Left colon (tissue), 2 donors: ENCODE measurements at regions not wholly inside any gene's neighbourhood (a gene's known extent, or its start where the extent isn't known, plus 50 kb on each side); places are given as distances from the start of the nearest gene placed in this dataset.

Experiments
- ATAC-seq: fragments of 200-7000 bp; cut with Tn5 transposase; one replicate; pipeline ENCODE4 v1.9.1; 2020; ENCODE audit warnings: mild to moderate bottlenecking, moderate library complexity
- DNase-seq, 2 donors: peaks; one replicate each; pipeline ENCODE4 v3.0.0-alpha.2; 2020
- intact Hi-C, 2 donors: fragments of 100-400 bp; cut with DNase I in 1 of 2; cut with micrococcal nuclease in 1 of 2; formaldehyde crosslinking; loops; one replicate each; pipeline versions ENCODE4 v1.11.2 to v1.14.0; 2022; cut with DNase I, micrococcal nuclease
- donor health status: DM: no; HTN: no; CAD: no.
- donor health status: DM: yes; HTN: yes; CAD: no.

DNA sequence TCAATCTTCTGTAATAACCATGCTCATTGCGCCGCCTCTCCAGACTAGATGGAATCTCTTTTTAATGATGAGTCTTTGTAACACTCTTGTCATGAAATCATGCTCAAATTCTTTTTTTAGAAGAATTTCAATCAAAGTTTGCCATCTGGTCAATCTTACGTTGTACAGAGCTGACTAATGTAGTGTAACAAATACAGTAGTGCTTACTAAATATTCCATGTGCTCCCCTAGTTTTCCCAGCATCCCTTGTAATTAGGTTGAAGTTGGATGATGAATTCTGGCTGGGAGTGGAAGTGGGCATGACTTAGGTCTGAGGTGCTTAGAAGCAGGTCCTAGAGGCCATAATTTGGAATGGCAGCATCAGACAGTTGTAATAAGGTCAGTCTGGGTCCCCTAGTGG, 309.1 kb upstream of the SNX7 start:
- DNase-seq = no peak
- ATAC-seq = no peak
- intact Hi-C loops = no loop called here

DNA sequence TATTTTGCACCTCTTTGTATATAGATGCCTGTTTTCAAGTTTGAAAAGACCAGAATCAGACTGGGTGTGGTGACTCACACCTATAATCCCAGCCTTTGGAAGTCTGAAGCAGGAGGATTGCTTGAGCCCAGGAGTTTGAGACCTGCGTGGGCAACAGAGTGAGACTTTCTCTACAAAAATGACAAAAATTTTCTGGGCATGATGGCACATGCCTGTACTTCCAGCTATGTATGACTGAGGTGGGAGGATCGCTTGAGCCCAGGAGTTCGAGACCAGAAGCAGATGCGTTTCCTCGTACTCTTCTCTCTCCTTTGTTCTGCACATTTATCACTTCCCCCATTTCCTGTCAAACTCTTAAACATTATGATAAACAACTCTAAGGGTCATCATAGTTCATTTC, 310.0 kb upstream of the SNX7 start:
- intact Hi-C loops = no loop called here
- no peak for DNase-seq
- no peak for ATAC-seq

DNA sequence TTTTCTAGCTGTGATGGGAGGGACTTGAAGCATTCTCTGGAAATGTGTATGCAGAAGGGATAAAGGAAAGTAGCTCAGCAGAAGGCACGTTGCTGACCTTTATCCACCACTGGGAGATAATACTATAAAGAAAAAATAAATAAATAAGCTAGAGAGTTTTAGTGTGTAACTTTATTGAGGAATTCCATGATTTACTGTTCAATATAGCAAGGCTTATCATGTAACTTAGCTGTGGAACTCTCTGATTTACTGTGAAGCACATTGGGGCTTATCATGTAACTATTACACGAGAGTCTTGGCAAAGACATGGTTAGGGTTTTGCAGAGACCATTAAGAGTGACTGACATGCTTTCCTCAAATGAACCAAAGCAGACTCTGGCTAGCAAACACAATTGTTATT, 316.1 kb upstream of the SNX7 start:
- ATAC-seq (peak; percentile 67), DNase-seq (no peak)
- intact Hi-C loops = no loop called here

DNA sequence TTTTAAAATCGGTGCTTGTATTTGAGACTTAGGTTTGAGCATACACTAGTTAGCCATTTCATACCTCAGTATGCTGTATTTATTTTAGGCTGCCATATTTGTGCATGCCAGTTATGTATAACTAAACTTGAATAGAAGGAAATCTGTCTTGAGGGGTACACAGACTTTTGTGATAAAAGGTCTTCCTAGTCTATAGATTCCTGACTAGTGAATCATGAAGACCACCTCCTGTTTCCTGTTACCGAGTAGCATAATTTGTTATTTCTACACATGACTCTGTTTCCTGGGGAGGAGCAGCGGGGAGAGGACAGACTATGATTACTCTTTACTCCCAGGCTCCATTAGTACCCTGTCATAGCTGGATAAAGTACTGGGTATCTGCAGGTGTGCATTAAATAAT, 316.8 kb upstream of the SNX7 start:
- intact Hi-C loops = no loop called here
- no peak for ATAC-seq
- DNase-seq = no peak

DNA sequence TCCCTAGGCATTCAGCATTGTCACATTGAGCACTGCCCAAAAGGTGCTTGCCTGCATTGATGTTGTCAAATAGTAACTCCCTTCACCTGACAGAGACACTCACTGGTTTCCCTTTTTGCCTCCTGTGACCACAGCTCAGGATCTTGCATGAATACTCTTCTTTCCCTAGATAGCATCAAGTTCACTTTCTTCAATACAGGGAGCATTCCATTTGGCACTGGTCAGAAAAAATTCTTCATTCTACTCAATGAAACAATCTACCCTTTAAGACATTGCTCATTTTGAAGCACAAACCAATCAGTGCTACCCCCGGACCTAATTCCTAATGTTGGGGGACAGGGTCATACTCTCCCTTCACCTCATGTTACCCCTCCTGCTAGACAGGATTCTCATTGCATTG, 319.0 kb upstream of the SNX7 start:
- intact Hi-C loops = no loop called here
- ATAC-seq (no peak), DNase-seq (no peak)

DNA sequence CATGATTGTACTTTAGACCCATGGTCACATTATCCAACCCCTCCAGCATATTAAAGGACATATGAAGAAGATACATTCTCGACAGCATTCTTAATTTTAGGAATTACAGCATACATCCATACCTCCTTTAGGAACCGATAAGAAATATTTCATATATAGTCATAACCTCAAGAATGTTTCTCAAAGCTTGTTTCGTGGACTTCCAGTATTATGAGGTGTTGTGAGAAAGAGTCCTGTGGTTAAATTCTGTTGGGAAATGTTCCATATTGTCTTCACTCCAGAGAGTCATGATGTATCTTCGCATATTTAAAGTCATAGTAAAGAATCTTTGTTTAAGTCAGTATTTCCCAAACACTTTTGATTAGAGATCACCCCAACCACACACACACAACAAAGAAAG, 321.0 kb upstream of the SNX7 start:
- no peak for DNase-seq
- intact Hi-C loops = no loop called here
- ATAC-seq = no peak

DNA sequence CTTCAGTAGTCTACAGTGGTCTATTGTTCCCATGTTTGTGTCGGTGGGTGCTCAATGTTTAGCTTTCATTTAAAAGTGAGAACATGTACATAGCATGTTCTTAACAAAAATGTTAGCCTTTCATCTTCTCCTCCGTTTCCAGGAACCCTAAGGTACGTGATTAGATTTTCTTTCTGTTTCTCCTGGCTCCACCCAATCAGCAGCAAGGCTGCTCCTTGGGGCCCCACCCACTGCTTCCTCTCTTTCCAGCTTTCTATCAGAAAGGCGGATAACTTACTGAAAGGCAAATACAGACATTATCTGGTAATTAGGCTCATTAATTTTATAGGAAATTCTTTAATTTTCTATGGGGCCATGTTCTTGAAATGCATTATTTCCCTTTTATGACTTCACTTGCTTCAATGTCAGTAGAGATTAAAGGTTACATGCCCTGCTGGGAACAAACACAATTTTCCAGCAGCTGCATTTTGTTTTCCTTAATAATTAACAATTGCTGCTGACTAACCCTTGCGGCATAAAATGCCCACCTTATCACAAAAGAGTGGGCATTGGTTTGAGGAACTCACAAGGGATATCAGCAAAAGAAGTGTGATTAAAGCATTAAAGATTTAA, 324.9 kb upstream of the SNX7 start:
- intact Hi-C loops = no loop called here
- ATAC-seq = peak; percentile 82
- DNase-seq = peak in 1 of 2 donors; percentile 12

DNA sequence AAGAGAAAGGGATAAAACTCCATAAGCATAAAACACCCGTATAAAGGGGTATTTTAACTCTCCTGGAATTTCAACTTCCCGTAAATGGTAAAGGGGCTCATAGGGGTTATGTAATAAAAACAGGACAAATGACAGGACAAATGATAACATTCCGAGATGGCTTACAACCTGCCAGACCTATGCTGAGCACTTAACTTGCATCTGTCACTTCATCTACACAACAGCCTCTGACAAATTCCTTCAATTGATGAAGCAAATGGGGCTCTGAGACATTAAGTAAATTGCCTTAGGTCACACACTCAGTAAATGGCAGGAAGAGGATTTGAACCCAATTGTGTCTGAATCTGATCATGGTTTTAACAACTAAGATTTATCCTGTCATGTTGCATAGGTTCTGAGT, 327.6 kb upstream of the SNX7 start:
- no peak for ATAC-seq
- intact Hi-C loops = no loop called here
- DNase-seq = no peak

DNA sequence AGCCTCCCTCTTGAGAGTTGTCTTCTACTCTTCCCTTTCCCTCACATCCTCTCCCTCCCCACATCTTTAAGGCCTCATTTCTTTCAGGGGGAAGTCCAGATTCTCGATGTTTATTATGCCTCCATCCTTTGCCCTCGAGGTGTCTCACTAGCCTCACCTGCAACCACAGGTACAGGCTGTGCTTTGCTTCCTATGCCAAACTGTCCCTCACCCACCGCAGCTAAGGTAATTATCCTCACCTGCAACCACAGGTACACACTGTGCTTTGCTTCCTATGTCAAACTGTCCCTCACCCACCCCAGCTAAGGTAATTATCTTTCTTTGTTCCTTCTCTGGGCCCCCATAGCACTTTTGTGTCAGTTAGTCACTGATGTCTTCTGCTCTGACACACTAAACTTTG, 328.1 kb upstream of the SNX7 start:
- no peak for DNase-seq

DNA sequence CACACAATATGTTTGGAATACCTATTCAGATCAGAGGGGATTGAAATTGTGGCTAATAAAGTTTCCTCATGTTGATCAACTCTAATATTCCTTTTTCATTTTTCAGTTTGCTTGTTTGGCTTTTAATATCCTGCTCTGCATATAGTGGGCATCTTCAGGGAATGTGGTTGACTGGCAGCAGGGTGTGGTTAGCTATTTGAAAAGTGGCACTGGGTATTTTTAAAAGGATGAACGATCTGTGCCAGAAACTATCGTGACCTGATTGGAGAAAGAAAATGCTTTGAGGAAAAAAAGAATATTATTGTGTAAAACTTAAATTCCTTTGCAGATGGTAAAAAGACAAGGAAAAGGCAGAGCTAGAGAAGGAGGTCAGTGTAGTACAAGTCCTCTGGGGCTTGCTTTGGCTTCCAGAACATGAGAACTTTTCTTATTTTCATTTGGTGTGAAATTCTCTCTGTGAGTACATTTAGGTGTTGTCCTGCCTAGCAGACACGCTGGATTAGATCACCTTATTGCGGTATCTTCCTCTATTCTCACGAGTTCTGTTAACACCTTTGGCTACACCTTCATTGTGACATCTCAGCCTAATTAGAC, 329.7 kb upstream of the SNX7 start:
- intact Hi-C loops = no loop called here
- ATAC-seq (no peak), DNase-seq (no peak)

More for the DNA sequence above, 328.1 kb upstream of the SNX7 start:
- no peak for ATAC-seq
- intact Hi-C loops = no loop called here

DNA sequence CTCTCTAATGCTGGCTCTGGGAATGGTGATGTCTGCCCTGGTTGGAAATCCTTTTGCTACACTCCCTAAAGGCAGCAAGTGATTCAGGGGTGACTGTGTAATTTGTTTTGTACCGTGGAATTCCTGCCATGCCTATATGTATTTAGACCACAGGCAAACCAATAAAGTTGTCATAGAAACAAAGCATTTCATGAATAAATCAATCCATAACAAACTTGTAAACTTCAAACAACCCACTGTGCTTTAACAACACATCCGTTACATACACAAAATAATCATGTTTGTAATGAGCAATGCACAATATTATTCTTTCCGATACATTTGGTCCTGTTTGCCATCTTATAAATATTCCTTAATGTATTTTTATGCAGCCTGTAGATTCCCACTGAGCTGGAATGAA, 330.3 kb upstream of the SNX7 start:
- ATAC-seq (no peak), DNase-seq (no peak)
- intact Hi-C loops = no loop called here

DNA sequence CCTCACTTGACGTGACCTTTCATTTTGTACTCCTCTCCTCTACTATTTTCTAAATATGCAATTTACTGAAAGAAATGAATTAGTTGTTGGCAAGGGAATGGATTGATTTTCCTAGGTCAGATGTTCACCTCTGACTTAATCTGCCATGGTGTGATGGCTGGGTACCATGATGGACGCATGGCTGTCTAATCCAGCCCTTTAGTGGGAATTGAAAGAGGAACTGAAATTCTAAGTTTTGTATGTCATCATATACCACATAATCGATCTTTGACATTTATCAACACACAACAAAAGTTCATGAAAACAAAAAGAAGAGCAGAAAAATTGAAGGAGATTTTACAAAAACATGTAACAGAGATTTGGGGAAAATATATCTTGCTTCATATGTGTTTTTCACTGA, 331.3 kb upstream of the SNX7 start:
- intact Hi-C loops = no loop called here
- ATAC-seq (no peak), DNase-seq (no peak)

DNA sequence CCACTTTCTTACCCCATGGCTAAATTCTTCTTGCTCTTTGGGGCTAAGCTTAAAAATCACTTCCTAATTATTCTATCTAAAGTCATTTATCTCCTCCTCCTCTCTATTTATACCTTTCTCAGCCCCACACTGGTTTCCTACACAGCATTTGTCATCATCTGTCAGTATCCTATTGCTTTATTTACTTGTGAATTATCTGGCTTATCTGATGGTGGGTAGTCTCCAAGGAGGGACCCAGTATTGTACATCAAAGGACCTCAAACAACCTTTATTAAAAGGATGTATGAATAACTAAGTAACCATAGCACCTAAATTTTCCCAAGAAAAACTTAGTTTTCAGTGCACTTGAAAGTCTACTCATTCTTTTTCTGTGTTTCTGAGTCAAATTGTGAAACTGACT, 332.7 kb upstream of the SNX7 start:
- no peak for DNase-seq
- no peak for ATAC-seq
- intact Hi-C loops = no loop called here

DNA sequence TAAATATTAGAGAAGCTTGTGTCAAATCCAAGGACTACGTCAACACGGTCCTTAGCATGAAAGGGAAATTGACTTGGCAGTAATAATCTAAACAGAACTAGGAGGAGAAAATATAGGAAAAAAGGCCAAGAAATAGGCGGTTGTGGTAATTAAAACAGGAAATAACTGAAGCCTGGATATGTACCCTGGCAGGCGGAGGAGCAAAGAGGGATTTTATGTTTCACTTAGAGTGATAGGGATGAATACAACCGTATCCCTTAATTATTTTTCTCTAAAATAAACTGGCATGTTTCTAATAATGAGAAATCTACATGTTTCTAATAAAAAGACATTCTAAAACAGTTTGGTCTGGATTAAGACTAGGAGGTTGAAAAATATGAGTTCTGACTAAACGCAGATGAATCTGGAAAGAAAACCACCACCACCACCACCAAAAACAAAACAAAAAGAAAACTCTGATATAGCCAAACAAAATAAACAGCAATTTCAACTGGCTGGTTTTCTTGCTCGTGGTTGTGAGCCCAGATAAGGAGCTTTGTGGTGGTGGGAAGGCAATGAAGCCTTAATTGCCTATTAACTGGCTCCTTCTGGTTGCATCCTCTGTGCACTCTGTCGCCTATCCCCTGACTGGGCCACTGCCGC, 334.2 kb upstream of the SNX7 start:
- intact Hi-C loops = no loop called here
- no peak for ATAC-seq
- DNase-seq = no peak

DNA sequence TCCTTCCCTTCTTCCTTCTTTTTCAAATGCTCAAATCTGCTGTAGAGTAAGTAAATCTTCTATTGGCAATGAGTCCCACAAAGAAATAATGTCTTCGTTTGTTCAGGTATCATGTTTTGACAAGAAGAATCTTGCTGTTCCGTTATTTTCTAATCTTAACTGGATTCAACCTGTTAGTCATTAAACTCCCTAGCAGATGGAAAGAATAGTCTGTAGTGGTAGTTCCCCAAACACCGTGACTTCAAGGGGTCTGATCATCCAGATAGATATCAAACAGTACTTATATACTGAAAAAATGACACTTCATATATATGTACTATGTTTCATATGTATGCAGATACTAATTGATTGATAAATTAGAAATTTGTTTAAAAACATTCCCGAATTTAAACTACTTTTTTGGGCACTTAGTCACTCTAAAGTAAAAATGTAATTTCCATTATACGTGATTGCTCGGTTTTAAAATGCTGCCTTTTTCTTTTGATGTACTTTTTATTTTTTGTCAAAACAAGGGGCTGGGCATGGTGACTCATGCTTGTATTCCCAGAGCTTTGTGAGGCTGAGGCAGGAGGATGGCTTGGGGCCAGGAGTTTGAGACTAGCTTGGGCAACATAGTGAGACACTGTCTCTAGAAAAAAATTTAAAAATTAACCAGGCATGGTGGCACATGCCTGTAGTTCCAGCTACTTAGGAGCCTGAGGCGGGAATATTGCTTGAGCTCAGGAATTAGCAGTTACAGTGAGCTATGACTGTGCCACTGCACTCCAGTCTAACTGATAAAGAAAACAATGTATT, 335.7 kb upstream of the SNX7 start:
- intact Hi-C loops = no loop called here
- peak; percentile 46 for ATAC-seq

DNA sequence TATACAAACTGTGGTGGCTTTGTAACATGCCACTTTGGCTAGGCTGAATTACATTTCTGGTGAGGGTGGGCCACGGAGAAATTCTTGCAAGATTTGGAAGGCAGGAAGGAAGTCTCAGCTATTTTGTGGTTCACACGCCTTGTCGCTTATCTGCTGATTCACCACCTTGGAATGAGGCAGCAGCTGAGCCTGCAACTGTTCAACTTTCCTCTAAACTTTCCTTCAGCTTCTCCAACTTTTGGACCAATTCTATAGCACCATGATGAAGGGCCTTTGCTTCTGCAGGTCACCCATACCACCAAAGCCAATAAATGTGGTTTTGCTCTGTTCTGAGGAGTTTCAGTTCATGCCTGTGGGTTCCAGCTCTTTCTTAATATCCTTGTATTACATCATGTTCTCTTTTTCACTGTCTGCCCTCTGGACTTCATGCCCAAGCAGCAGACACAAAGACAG, 337.6 kb upstream of the SNX7 start:
- ATAC-seq (peak; percentile 55), DNase-seq (peak in 1 of 2 donors; percentile 7)
- intact Hi-C loops = no loop called here

More for the DNA sequence above, 335.7 kb upstream of the SNX7 start:
- peak; percentile 33 to 34 for DNase-seq

DNA sequence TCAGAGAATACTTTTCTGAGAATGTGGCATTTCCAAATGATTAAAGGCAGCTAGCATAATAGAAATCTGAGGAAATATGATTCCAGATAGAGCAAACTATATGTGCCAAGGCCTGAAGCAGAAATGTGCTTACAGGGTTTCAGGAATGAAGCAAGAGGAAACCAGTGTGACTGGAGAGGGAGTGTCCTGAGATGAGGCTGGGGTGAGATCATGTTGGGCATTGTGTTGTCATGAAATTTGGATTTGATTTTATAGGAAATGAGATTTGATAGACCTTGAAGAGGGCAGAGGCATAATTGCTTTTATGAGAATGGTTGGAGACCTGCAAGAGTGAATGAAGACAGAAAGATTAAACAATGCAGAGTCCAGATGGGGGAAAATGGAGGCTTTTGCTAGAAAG, 338.1 kb upstream of the SNX7 start:
- DNase-seq (no peak), ATAC-seq (peak; percentile 42)
- intact Hi-C loops = no loop called here

DNA sequence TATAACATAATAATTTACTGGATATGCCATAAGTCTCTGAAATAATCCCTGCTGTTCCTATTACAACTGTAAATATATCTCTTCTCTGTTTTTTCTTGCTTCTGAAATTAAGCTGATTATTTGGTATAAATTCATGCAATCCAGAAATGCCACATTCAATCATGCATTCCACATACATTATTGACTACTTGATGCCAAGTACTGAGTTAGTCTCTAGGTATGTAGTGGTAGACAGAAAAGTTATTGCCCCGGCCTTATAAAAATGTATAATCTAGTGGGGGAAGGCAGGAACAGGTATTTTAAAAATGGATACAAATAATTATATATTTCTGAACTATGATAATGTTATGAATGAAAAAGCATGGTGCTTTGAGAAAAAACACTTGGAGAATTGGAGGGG, 338.6 kb upstream of the SNX7 start:
- ATAC-seq = no peak
- no peak for DNase-seq
- intact Hi-C loops = no loop called here

DNA sequence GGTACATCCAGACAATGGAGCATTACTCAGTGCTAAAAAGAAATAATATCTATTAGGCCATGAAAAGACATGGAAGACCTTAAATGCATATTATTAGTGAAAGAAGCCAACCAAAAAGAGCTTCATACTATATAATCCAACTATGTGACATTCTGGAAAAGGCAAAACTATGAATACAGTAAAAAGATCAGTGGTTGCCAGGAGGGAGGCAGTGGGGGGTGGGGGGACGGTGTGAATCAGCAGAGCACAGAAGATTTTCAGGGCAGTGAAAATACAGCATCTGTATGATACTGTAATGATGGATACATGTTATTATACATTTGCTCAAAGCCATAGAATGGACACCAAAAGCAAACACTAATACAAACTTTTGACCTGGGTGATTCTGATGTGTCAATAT, 339.4 kb upstream of the SNX7 start:
- no peak for DNase-seq
- no peak for ATAC-seq
- intact Hi-C loops = no loop called here

DNA sequence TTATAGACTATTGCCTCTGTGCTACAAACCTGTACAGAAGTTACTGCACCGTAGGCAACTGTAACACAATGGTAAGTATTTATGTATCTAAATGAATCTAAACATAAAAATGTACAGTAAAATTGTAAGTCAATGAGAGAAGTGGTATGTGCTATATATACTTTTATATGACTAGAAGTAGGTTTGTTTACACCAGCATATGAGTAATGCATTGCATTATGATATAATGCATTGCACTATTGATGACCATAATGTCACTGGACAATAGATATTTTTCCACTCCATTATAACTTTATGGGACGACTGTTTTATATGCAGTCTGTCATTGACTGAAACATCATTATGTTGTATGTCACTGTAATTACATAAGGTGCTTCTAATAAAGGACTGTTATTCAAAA, 340.3 kb upstream of the SNX7 start:
- no peak for ATAC-seq
- intact Hi-C loops = no loop called here
- no peak for DNase-seq
